Peyer's patch (tissue), 4 donors: ENCODE measurements at regions not wholly inside any gene's neighbourhood (a gene's known extent, or its start where the extent isn't known, plus 50 kb on each side); places are given as distances from the start of the nearest gene placed in this dataset.
"Not testable (repeated sequence)": the region's sequence is repeated elsewhere in the genome, so short reads cannot be mapped to it uniquely, and the experiment has no call there.

ENCODE experiments used
- DNase-seq, 3 donors: peaks; one replicate each; pipeline ENCODE4 v3.0.0-alpha.2; 2017 to 2019
- H3K27ac ChIP-seq, 4 donors: fragments of 200-600 bp; sonication (generic); one replicate each; pipeline ENCODE4 v1.5.1; 2016 to 2019
- H3K27me3 ChIP-seq, 2 donors: fragments of 200-600 bp; sonication (generic); one replicate each; pipeline ENCODE4 v1.5.1; 2019
- H3K36me3 ChIP-seq, 3 donors: fragments of 200-600 bp; sonication (generic); one replicate each; pipeline ENCODE4 v1.5.1; 2016 to 2019
- H3K4me1 ChIP-seq, 4 donors: fragments of 200-600 bp; sonication (generic); one replicate each; pipeline ENCODE4 v1.5.1; 2016 to 2019
- H3K4me3 ChIP-seq, 4 donors: fragments of 200-600 bp; sonication (generic); 1 replicate in 3 of 4; 2 replicates in 1 of 4; pipeline ENCODE4 v1.5.1; 2016 to 2019; ENCODE audit warnings: mild to moderate bottlenecking in 1 of 4
- H3K9me3 ChIP-seq, 4 donors: fragments of 200-600 bp; sonication (generic); one replicate each; pipeline ENCODE4 v1.5.1; 2016 to 2019; ENCODE audit warnings: mild to moderate bottlenecking in 1 of 4
- POLR2A ChIP-seq, 2 donors: fragments of 450-650 bp; IDR thresholded peaks; one replicate each; pipeline ENCODE4 v1.5.1; 2017; ENCODE audit warnings: antibody characterized with exemption in 2 of 2, mild to moderate bottlenecking in 2 of 2, moderate library complexity in 2 of 2
- TF ChIP-seq, protein P1 (sequence below), 6 experiments: fragments of 450-650 bp in 4 of 6; fragments of 200-600 bp in 2 of 6; sonication (generic) in 1 of 6; IDR thresholded peaks; one replicate each; pipeline ENCODE4 v1.5.1; 2017 to 2019; ENCODE audit warnings: antibody characterized with exemption in 6 of 6, mild to moderate bottlenecking in 3 of 6, moderate library complexity in 1 of 6

GRCh38 chr13:63840551-63841421 lies 2425.1 kb upstream of the PCDH20 start:
- TF ChIP-seq, protein P1, sequence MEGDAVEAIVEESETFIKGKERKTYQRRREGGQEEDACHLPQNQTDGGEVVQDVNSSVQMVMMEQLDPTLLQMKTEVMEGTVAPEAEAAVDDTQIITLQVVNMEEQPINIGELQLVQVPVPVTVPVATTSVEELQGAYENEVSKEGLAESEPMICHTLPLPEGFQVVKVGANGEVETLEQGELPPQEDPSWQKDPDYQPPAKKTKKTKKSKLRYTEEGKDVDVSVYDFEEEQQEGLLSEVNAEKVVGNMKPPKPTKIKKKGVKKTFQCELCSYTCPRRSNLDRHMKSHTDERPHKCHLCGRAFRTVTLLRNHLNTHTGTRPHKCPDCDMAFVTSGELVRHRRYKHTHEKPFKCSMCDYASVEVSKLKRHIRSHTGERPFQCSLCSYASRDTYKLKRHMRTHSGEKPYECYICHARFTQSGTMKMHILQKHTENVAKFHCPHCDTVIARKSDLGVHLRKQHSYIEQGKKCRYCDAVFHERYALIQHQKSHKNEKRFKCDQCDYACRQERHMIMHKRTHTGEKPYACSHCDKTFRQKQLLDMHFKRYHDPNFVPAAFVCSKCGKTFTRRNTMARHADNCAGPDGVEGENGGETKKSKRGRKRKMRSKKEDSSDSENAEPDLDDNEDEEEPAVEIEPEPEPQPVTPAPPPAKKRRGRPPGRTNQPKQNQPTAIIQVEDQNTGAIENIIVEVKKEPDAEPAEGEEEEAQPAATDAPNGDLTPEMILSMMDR (IDR thresholded peaks at IDR 0.05), result no peak
- TF ChIP-seq POLR2A (IDR thresholded peaks at IDR 0.05), result no peak
- Histone ChIP-seq H3K36me3 (no peaks in the 10 kb centered on the region), H3K9me3 (peaks cover 0 to 21% (median 0%) of the 10 kb centered on the region in 4 donors), H3K27me3 (no peaks in the 10 kb centered on the region), H3K4me1 (no peaks in the 10 kb centered on the region), H3K4me3 (no peak overlapping the region), H3K27ac (no peak overlapping the region)
- peak in 1 of 3 donors; percentile 26 for DNase-seq

- Histone ChIP-seq H3K36me3 (no peaks in the 10 kb centered on the region), H3K4me1 (no peaks in the 10 kb centered on the region), H3K27ac (no peak overlapping the region), H3K4me3 (no peak overlapping the region), H3K9me3 (peaks cover 0 to 21% (median 0%) of the 10 kb centered on the region in 4 donors), H3K27me3 (no peaks in the 10 kb centered on the region)
- peak in 1 of 3 donors; percentile 33 for DNase-seq
- no peak for TF ChIP-seq POLR2A (IDR thresholded peaks at IDR 0.05)
- TF ChIP-seq, protein P1 (IDR thresholded peaks at IDR 0.05), result no peak
Measured at GRCh38 chr13:63838366-63839110, 2422.9 kb upstream of the PCDH20 start.

DNA sequence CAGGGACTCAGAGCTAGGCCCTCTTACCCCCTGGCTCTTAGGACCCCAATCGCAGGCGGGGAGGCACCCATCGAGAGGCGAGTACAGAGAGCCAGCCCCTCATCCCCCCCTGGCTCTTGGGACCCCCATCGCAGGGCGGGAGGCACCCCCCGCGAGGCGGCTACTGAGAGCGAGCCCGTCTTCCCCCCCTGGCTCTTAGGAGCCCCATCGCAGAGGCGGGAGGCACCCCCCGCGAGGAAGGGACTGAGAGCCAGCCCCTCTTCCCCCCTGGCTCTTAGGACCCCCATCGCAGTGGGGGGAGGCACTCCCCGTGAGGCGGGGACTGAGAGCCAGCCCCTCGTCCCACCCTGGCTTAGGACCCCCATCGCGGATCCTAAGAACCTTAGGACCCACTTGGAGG lies 2422.1 kb upstream of the PCDH20 start:
- not testable (repeated sequence) for H3K4me1 ChIP-seq, H3K36me3 ChIP-seq, H3K4me3 ChIP-seq, H3K27me3 ChIP-seq, DNase-seq, H3K27ac ChIP-seq
- H3K9me3 ChIP-seq, result peaks cover 0 to 21% (median 0%) of the 10 kb centered on the region in 4 donors

DNA sequence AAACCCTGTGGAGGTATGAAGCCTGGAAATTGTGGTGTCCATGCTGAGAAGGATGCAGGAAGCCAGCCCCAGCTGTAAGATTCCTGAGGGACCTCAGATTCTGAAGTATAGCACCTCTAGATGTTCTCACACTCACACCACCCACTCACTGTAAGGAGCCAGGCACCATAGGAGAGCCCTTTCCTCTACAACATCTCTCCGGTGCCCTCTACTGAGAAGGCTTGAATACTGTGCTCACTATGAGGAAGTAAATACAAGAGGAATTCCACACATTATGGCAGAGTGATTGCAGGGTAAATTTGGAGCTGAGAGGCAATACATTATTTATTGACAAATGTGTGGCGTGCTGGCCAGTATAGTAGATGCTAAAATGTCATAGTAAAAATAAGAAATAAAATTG lies 2414.0 kb upstream of the PCDH20 start:
- H3K27ac ChIP-seq, H3K9me3 ChIP-seq, H3K4me3 ChIP-seq, H3K36me3 ChIP-seq, H3K4me1 ChIP-seq, H3K27me3 ChIP-seq, DNase-seq: not testable (repeated sequence)

GRCh38 chr13:63821785-63822184 lies 2406.1 kb upstream of the PCDH20 start:
- not testable (repeated sequence) for H3K36me3 ChIP-seq, DNase-seq, H3K27me3 ChIP-seq, H3K4me1 ChIP-seq, H3K27ac ChIP-seq, H3K9me3 ChIP-seq, H3K4me3 ChIP-seq

GRCh38 chr13:63811428-63812004 lies 2395.9 kb upstream of the PCDH20 start:
- peak in 1 of 3 donors; percentile 18 for DNase-seq
- not testable (repeated sequence) for H3K27ac ChIP-seq, H3K27me3 ChIP-seq, H3K36me3 ChIP-seq, H3K9me3 ChIP-seq, H3K4me3 ChIP-seq, H3K4me1 ChIP-seq

GRCh38 chr13:63791134-63791533 lies 2375.5 kb upstream of the PCDH20 start:
- H3K36me3 ChIP-seq, H3K27me3 ChIP-seq, H3K4me3 ChIP-seq, H3K27ac ChIP-seq, DNase-seq, H3K4me1 ChIP-seq, H3K9me3 ChIP-seq: not testable (repeated sequence)

- Histone ChIP-seq H3K4me1 (no peaks in the 10 kb centered on the region), H3K27ac (no peak overlapping the region), H3K9me3 (no peaks in the 10 kb centered on the region), H3K36me3 (no peaks in the 10 kb centered on the region), H3K4me3 (no peak overlapping the region), H3K27me3 (no peaks in the 10 kb centered on the region)
- TF ChIP-seq POLR2A (IDR thresholded peaks at IDR 0.05), result no peak
- TF ChIP-seq, protein P1 (IDR thresholded peaks at IDR 0.05), result no peak
- DNase-seq, result no peak
Measured at GRCh38 chr13:63774133-63774532, 2358.5 kb upstream of the PCDH20 start.
